ENCODE measurements at regions not wholly inside any gene's neighbourhood (a gene's known extent, or its start where the extent isn't known, plus 50 kb on each side); places are given as distances from the start of the nearest gene placed in this dataset.

GRCh38 chr9:84609779-84610178 is 59.8 kb upstream of the NTRK2 start:
- Histone ChIP-seq H3K27me3 (ENCODE audit: insufficient read depth, low read length, poor library complexity) (no peaks in the 10 kb centered on the region), H3K9ac (ENCODE audit: low read length) (no peak overlapping the region), H3K79me1 (ENCODE audit: low read length) (no peaks in the 10 kb centered on the region), H2AK5ac (ENCODE audit: low read length) (no peak overlapping the region), H3K4ac (ENCODE audit: low read depth, low read length) (no peak overlapping the region), H3K27ac (ENCODE audit: low read depth, low read length) (no peak overlapping the region), H3K23ac (ENCODE audit: low read length) (no peak overlapping the region), H3K4me3 (ENCODE audit: low read length) (no peak overlapping the region), H3K79me2 (ENCODE audit: control insufficient read depth, insufficient read depth, low read length) (no peaks in the 10 kb centered on the region), H4K8ac (ENCODE audit: low read depth, low read length) (no peak overlapping the region), H3K4me1 (ENCODE audit: control insufficient read depth, low read depth, low read length) (no peaks in the 10 kb centered on the region), H2BK120ac (ENCODE audit: low read depth, low read length) (no peak overlapping the region), H3K36me3 (ENCODE audit: control insufficient read depth, insufficient read depth, low read length) (no peaks in the 10 kb centered on the region), H3K4me2 (ENCODE audit: low read length) (no peak overlapping the region), H2BK15ac (replicated peaks; ENCODE audit: low read depth) (no peak overlapping the region), H2BK5ac (ENCODE audit: low read length) (no peak overlapping the region), H4K5ac (ENCODE audit: low read length) (no peak overlapping the region), H3K56ac (ENCODE audit: low read length) (no peak overlapping the region), H3K18ac (ENCODE audit: low read length) (no peak overlapping the region)
- no peak for DNase-seq

- Histone ChIP-seq H3K4ac (ENCODE audit: low read depth, low read length) (no peak overlapping the region), H3K9ac (ENCODE audit: low read length) (no peak overlapping the region), H3K4me2 (ENCODE audit: low read length) (no peak overlapping the region), H3K56ac (ENCODE audit: low read length) (no peak overlapping the region), H3K18ac (ENCODE audit: low read length) (no peak overlapping the region), H3K27ac (ENCODE audit: low read depth, low read length) (no peak overlapping the region), H3K27me3 (ENCODE audit: insufficient read depth, low read length, poor library complexity) (no peaks in the 10 kb centered on the region), H2BK15ac (replicated peaks; ENCODE audit: low read depth) (no peak overlapping the region), H3K36me3 (ENCODE audit: control insufficient read depth, insufficient read depth, low read length) (no peaks in the 10 kb centered on the region), H4K8ac (ENCODE audit: low read depth, low read length) (no peak overlapping the region), H2BK5ac (ENCODE audit: low read length) (no peak overlapping the region), H3K79me2 (ENCODE audit: control insufficient read depth, insufficient read depth, low read length) (no peaks in the 10 kb centered on the region), H3K79me1 (ENCODE audit: low read length) (no peaks in the 10 kb centered on the region), H3K4me1 (ENCODE audit: control insufficient read depth, low read depth, low read length) (no peaks in the 10 kb centered on the region), H3K23ac (ENCODE audit: low read length) (no peak overlapping the region), H4K5ac (ENCODE audit: low read length) (no peak overlapping the region), H3K4me3 (ENCODE audit: low read length) (no peak overlapping the region), H2BK120ac (ENCODE audit: low read depth, low read length) (no peak overlapping the region), H2AK5ac (ENCODE audit: low read length) (no peak overlapping the region)
- WGBS (ENCODE audit: extremely low coverage, insufficient coverage, low lambda C conversion rate) = no CpG with 5 or more reads among the region's 2 CpGs
- no peak for DNase-seq
These were observed 56.1 kb upstream of the NTRK2 start for GRCh38 chr9:84613431-84613830.

DNA sequence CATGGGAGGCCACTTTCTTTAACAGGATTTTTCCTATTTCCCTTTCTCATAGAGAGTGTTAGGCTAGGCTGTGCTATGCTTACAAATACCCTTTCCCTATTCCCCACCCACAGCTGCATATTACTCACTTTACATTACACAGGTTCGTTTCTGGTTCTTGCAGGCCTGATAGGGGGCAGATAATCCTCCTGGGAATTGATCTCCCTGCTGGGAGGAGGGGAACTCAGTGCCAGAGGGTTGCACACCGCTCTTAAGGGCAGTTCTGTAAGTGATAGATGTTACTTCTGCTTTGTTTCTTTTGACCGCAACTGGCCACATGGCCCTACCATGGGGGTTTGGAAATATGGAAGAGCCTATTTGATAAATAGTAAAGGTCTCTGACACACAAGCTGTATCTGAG is 54.0 kb upstream of the NTRK2 start:
- Histone ChIP-seq H2BK5ac (ENCODE audit: low read length) (no peak overlapping the region), H3K27ac (ENCODE audit: low read depth, low read length) (no peak overlapping the region), H2BK15ac (replicated peaks; ENCODE audit: low read depth) (no peak overlapping the region), H3K18ac (ENCODE audit: low read length) (no peak overlapping the region), H3K56ac (ENCODE audit: low read length) (no peak overlapping the region), H4K5ac (ENCODE audit: low read length) (no peak overlapping the region), H3K27me3 (ENCODE audit: insufficient read depth, low read length, poor library complexity) (no peaks in the 10 kb centered on the region), H3K4me3 (ENCODE audit: low read length) (no peak overlapping the region), H2BK120ac (ENCODE audit: low read depth, low read length) (no peak overlapping the region), H3K23ac (ENCODE audit: low read length) (no peak overlapping the region), H3K4ac (ENCODE audit: low read depth, low read length) (no peak overlapping the region), H2AK5ac (ENCODE audit: low read length) (no peak overlapping the region), H3K79me2 (ENCODE audit: control insufficient read depth, insufficient read depth, low read length) (no peaks in the 10 kb centered on the region), H3K9ac (ENCODE audit: low read length) (no peak overlapping the region), H4K8ac (ENCODE audit: low read depth, low read length) (no peak overlapping the region), H3K4me1 (ENCODE audit: control insufficient read depth, low read depth, low read length) (no peaks in the 10 kb centered on the region), H3K36me3 (ENCODE audit: control insufficient read depth, insufficient read depth, low read length) (no peaks in the 10 kb centered on the region), H3K4me2 (ENCODE audit: low read length) (no peak overlapping the region), H3K79me1 (ENCODE audit: low read length) (no peaks in the 10 kb centered on the region)
- no peak for DNase-seq
- no CpG with 5 or more reads among the region's 3 CpGs for WGBS (ENCODE audit: extremely low coverage, insufficient coverage, low lambda C conversion rate)

DNA sequence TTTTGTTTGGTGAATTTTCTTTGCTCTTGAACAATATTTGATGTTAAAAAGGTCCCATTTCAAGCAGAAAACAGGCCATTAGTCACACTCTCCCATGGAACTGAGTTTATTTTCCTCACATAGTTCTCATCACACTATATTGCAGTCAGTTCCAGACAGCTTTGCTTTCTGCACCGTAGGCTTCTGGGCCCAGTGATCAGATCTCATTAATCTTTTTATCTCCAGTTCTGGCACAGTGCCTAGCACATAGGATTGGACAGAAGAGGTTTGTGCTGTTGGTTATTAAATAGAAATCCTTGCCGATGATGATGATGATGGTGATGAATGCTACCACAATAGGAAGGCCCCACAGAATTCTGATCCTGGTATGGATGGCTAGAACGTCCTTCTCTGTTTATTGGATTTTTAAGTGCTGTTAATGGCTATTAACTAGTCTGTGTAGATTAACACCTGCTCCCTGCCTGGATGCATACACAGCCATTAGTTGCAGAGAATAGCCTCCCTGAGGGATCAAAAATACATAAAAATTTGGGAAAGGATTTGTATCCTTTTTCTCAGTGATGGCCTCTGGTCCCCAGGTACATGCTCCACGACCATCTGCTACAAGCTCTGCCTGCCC is 52.0 kb upstream of the NTRK2 start:
- H3K36me3 ChIP-seq (ENCODE audit: control insufficient read depth, insufficient read depth, low read length) = no peaks in the 10 kb centered on the region
- H3K4me3 ChIP-seq (ENCODE audit: low read length) = no peak overlapping the region
- no peak overlapping the region for H3K27ac ChIP-seq (ENCODE audit: low read depth, low read length)
- H3K18ac ChIP-seq (ENCODE audit: low read length) = no peak overlapping the region
- no peak overlapping the region for H3K9ac ChIP-seq (ENCODE audit: low read length)
- H2BK15ac ChIP-seq (replicated peaks; ENCODE audit: low read depth) = no peak overlapping the region
- H2BK5ac ChIP-seq (ENCODE audit: low read length) = no peak overlapping the region
- H3K23ac ChIP-seq (ENCODE audit: low read length) = no peak overlapping the region
- H4K8ac ChIP-seq (ENCODE audit: low read depth, low read length) = no peak overlapping the region
- WGBS (ENCODE audit: extremely low coverage, insufficient coverage, low lambda C conversion rate) = no CpG with 5 or more reads among the region's 4 CpGs
- no peak overlapping the region for H2BK120ac ChIP-seq (ENCODE audit: low read depth, low read length)
- H4K5ac ChIP-seq (ENCODE audit: low read length) = no peak overlapping the region
- no peak overlapping the region for H3K56ac ChIP-seq (ENCODE audit: low read length)
- no peak overlapping the region for H2AK5ac ChIP-seq (ENCODE audit: low read length)
- no peak overlapping the region for H3K4me2 ChIP-seq (ENCODE audit: low read length)
- H3K4me1 ChIP-seq (ENCODE audit: control insufficient read depth, low read depth, low read length) = no peaks in the 10 kb centered on the region
- H3K4ac ChIP-seq (ENCODE audit: low read depth, low read length) = no peak overlapping the region
- no peaks in the 10 kb centered on the region for H3K79me1 ChIP-seq (ENCODE audit: low read length)
- H3K79me2 ChIP-seq (ENCODE audit: control insufficient read depth, insufficient read depth, low read length) = no peaks in the 10 kb centered on the region
- H3K27me3 ChIP-seq (ENCODE audit: insufficient read depth, low read length, poor library complexity) = no peaks in the 10 kb centered on the region
- no peak for DNase-seq
